ENCODE measurements at regions not wholly inside any gene's neighbourhood (a gene's known extent, or its start where the extent isn't known, plus 50 kb on each side); places are given as distances from the start of the nearest gene placed in this dataset.

GRCh38 chr18:25630682-25631081, 278.7 kb upstream of the ZNF521 start:
- no peak for DNase-seq

- no peak for DNase-seq
Observed at GRCh38 chr18:25621682-25622081, 269.7 kb upstream of the ZNF521 start.

- DNase-seq = no peak
Observed at GRCh38 chr18:25621144-25621543, 269.2 kb upstream of the ZNF521 start.

- DNase-seq = no peak
Observed at GRCh38 chr18:25614168-25614567, 262.2 kb upstream of the ZNF521 start.

- no peak for DNase-seq
Observed at GRCh38 chr18:25612466-25612865, 260.5 kb upstream of the ZNF521 start.

GRCh38 chr18:25608091-25608490, 256.1 kb upstream of the ZNF521 start:
- no peak for DNase-seq

- DNase-seq = no peak
Observed at GRCh38 chr18:25604894-25605597, 253.1 kb upstream of the ZNF521 start.

GRCh38 chr18:25604196-25604893, 252.4 kb upstream of the ZNF521 start:
- no peak for DNase-seq

GRCh38 chr18:25599443-25599842, 247.5 kb upstream of the ZNF521 start:
- DNase-seq = no peak

GRCh38 chr18:25597476-25597875, 245.5 kb upstream of the ZNF521 start:
- DNase-seq = no peak

GRCh38 chr18:25595274-25596060, 243.5 kb upstream of the ZNF521 start:
- DNase-seq = no peak

GRCh38 chr18:25594351-25594750, 242.4 kb upstream of the ZNF521 start:
- no peak for DNase-seq

- DNase-seq = no peak
Observed at GRCh38 chr18:25592804-25593360, 240.9 kb upstream of the ZNF521 start.

GRCh38 chr18:25590456-25590855, 238.5 kb upstream of the ZNF521 start:
- no peak for DNase-seq

GRCh38 chr18:25587545-25587944, 235.6 kb upstream of the ZNF521 start:
- no peak for DNase-seq

- DNase-seq = no peak
Observed at GRCh38 chr18:25568986-25569385, 217.0 kb upstream of the ZNF521 start.

GRCh38 chr18:25563816-25564683, 212.1 kb upstream of the ZNF521 start:
- DNase-seq = no peak

- no peak for DNase-seq
Observed at GRCh38 chr18:25563346-25563745, 211.4 kb upstream of the ZNF521 start.

GRCh38 chr18:25561918-25562317, 210.0 kb upstream of the ZNF521 start:
- DNase-seq = no peak

GRCh38 chr18:25560369-25560768, 208.4 kb upstream of the ZNF521 start:
- DNase-seq = no peak

- DNase-seq = no peak
Observed at GRCh38 chr18:25557011-25557410, 205.0 kb upstream of the ZNF521 start.

- no peak for DNase-seq
Observed at GRCh38 chr18:25553631-25554263, 201.8 kb upstream of the ZNF521 start.

Data from activated gamma-delta T cell treated with Interleukin-2 at 50 U/mL for 16 hours (primary cell).